K562 (cell line): ENCODE measurements at regions not wholly inside any gene's neighbourhood (a gene's known extent, or its start where the extent isn't known, plus 50 kb on each side); places are given as distances from the start of the nearest gene placed in this dataset.

Source experiments
- ATAC-seq: fragments of 200-7000 bp; cut with Tn5 transposase; 3 replicates; pipeline ENCODE4 v1.9.1; 2020; ENCODE audit warnings: moderate library complexity
- BruUV-seq: library from RNA; stranded (reverse); fragments of 400-500 nt; replicated peaks from 2 replicates; lab custom pipeline; 2021; lab: Mats Ljungman, UMichigan
- CTCF ChIA-PET: fragments of 300-600 bp; formaldehyde crosslinking; extraction: SDS; loops from one replicate; lab custom pipeline; 2021; ENCODE audit warnings: low intra/inter-chr PET ratio; lab: Yijun Ruan, JAX
- POLR2A ChIA-PET: fragments of 300-600, 350-650 bp; sonication (Branson Sonifier 250); formaldehyde crosslinking; extraction: SDS; loops from one replicate; lab custom pipeline; 2021; ENCODE audit warnings: antibody characterized with exemption, inconsistent platforms; lab: Yijun Ruan, JAX
- DNase-seq, 4 experiments: peaks; one replicate each; pipeline versions ENCODE4 v3.0.0 to v3.0.0-alpha.2; 2011 to 2018; ENCODE audit warnings: low spot score in 3 of 4, mixed read lengths in 3 of 4; ENCODE audit errors: extremely low read depth in 1 of 4
- FAIRE-seq: peaks from 2 replicates; lab custom pipeline; 2011; peaks lifted over from hg19 to GRCh38; lab: Jason Lieb, UNC
- H2AFZ ChIP-seq: 2 replicates; pipeline ENCODE4 v1.6.0; 2011; ENCODE audit warnings: low read depth, low read length, control low read depth, inconsistent platforms
- H3K27ac ChIP-seq: fragments of 200-600 bp; 3 replicates; pipeline ENCODE4 v1.8.0; 2011; ENCODE audit warnings: low read depth, mild to moderate bottlenecking, control low read depth, inconsistent platforms, low read length, moderate library complexity, mixed read lengths; ENCODE audit errors: extremely low read depth
- H3K27me3 ChIP-seq, 2 experiments: fragments of 300-600 bp in 1 of 2; 2 replicates in 1 of 2; 3 replicates in 1 of 2; pipeline versions ENCODE4 v1.6.0 to v1.8.0; 2011; ENCODE audit warnings: inconsistent platforms in 2 of 2, low read length in 2 of 2, mild to moderate bottlenecking in 1 of 2, mixed read lengths in 1 of 2, moderate library complexity in 1 of 2; ENCODE audit not compliant: control insufficient read depth in 2 of 2, insufficient read depth in 2 of 2
- H3K36me3 ChIP-seq: fragments of 300-600 bp; 3 replicates; pipeline ENCODE4 v1.8.0; 2011; ENCODE audit warnings: mild to moderate bottlenecking, low read length, inconsistent platforms; ENCODE audit not compliant: control insufficient read depth, insufficient read depth
- H3K4me1 ChIP-seq, 2 experiments: fragments of 200-600 bp in 1 of 2; replicated peaks in 1 of 2; 2 replicates in 1 of 2; 3 replicates in 1 of 2; pipeline versions ENCODE4 v1.5.1 to v1.8.0; 2011; ENCODE audit warnings: inconsistent platforms in 2 of 2, low read length in 2 of 2, mild to moderate bottlenecking in 1 of 2, mixed read lengths in 1 of 2, moderate library complexity in 1 of 2; ENCODE audit not compliant: control insufficient read depth in 2 of 2, insufficient read depth in 2 of 2
- H3K4me2 ChIP-seq: 2 replicates; pipeline ENCODE4 v1.6.1; 2011; ENCODE audit warnings: low read length, control low read depth, inconsistent platforms, mixed read lengths; ENCODE audit not compliant: insufficient read depth
- H3K4me3 ChIP-seq: fragments of 200-600 bp; sonication (generic), shearing (Covaris generic); 2 replicates; pipeline ENCODE4 v1.5.1; 2016; ENCODE audit warnings: control low read depth, inconsistent platforms
- H3K79me2 ChIP-seq: fragments of 200-600 bp; 3 replicates; pipeline ENCODE4 v1.8.0; 2011; ENCODE audit warnings: low read length, inconsistent platforms; ENCODE audit not compliant: control insufficient read depth, insufficient read depth
- H3K9ac ChIP-seq, 2 experiments: 2 replicates each; pipeline versions ENCODE4 v1.6.0 to v1.6.1; 2011; ENCODE audit warnings: low read depth in 2 of 2, low read length in 2 of 2, control low read depth in 1 of 2, inconsistent platforms in 1 of 2, mild to moderate bottlenecking in 1 of 2, mixed read lengths in 1 of 2; ENCODE audit not compliant: insufficient read depth in 1 of 2
- H3K9me1 ChIP-seq: one replicate; pipeline ENCODE4 v1.6.0; 2011; ENCODE audit warnings: inconsistent platforms, mild to moderate bottlenecking, low read length, moderate library complexity; ENCODE audit not compliant: control insufficient read depth, insufficient read depth
- H3K9me3 ChIP-seq: replicated peaks from 2 replicates; pipeline ENCODE4 v1.5.1; 2011; ENCODE audit warnings: low read depth, low read length, inconsistent platforms; ENCODE audit not compliant: control insufficient read depth, insufficient read depth
- H4K20me1 ChIP-seq: replicated peaks from 2 replicates; pipeline ENCODE4 v1.6.1; 2011; ENCODE audit warnings: low read length, inconsistent platforms, mixed read lengths; ENCODE audit not compliant: control insufficient read depth, insufficient read depth
- EHMT2 ChIP-seq: fragments of 450-650 bp; IDR thresholded peaks from 2 replicates; pipeline ENCODE4 v1.6.1; 2018; ENCODE audit warnings: antibody characterized with exemption
- FOSL1 ChIP-seq: fragments of 200-800 bp; sonication (Bioruptor generic); conservative IDR thresholded peaks from 2 replicates; pipeline ENCODE4 v1.6.1; 2016; ENCODE audit warnings: missing genetic modification characterization, missing compliant biosample characterization
- FOXJ2 ChIP-seq: fragments of 200-800 bp; sonication (Bioruptor generic); IDR thresholded peaks from 2 replicates; pipeline ENCODE4 v1.6.1; 2016; ENCODE audit warnings: missing genetic modification characterization, missing compliant biosample characterization
- MEIS2 ChIP-seq: fragments of 450-650 bp; IDR thresholded peaks from 2 replicates; pipeline ENCODE4 v1.6.1; 2014; ENCODE audit warnings: mild to moderate bottlenecking; ENCODE audit not compliant: partially characterized antibody
- in situ Hi-C: fragments of 300-500 bp; cut with MboI; formaldehyde crosslinking; loops from 4 replicates; pipeline ENCODE4 v1.15.0; 2018; ENCODE audit warnings: inconsistent platforms, mixed read lengths
- intact Hi-C: fragments of 100-400 bp; cut with micrococcal nuclease; formaldehyde crosslinking; loops from 2 replicates; pipeline ENCODE4 v1.14.2; 2022
- TF ChIP-seq, protein P1 (sequence below): fragments of 450-650 bp; formaldehyde crosslinking; IDR thresholded peaks from 2 replicates; pipeline ENCODE4 v1.4.0; 2020; ENCODE audit warnings: mild to moderate bottlenecking, moderate library complexity
- TF ChIP-seq, protein P2 (sequence below): fragments of 450-650 bp; formaldehyde crosslinking; IDR thresholded peaks from 2 replicates; pipeline ENCODE4 v1.4.0; 2020; ENCODE audit warnings: mild to moderate bottlenecking, moderate library complexity
- TF ChIP-seq, protein P3 (sequence below), 2 experiments: IDR thresholded peaks in 1 of 2; conservative IDR thresholded peaks in 1 of 2; 2 replicates each; pipeline ENCODE4 v1.6.1; 2016; ENCODE audit warnings: low read depth in 2 of 2, mild to moderate bottlenecking in 1 of 2, missing compliant biosample characterization in 1 of 2, missing genetic modification characterization in 1 of 2, moderate library complexity in 1 of 2
- TF ChIP-seq, protein P4 (sequence below): fragments of 450-650 bp; IDR thresholded peaks from 2 replicates; pipeline ENCODE4 v1.6.1; 2016

DNA sequence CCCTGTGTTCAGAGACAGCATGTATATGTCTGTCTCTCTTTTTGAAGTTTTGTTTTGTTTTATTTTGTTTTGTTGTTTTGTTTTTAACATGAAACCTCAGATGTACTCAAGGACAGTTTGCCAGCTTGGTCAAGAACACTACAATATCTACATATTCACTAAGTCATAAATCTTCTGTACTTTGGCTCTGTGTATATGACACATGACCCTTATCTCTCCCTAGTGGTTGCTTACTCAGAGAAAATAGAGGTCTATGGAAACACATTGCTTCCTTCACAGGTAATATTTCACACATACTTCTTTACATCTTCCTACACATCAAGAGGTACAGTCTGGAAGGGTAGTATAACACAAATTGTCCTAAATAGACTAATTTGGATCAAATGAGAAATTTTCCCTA lies 312.6 kb upstream of the VRK2 start:
- FAIRE-seq, result no peak
- no peak overlapping the region for H2AFZ ChIP-seq
- ChIA-PET CTCF (no interaction called here), POLR2A (no interaction called here)
- in situ Hi-C loops, result no loop called here
- H3K4me1 ChIP-seq, result no peaks in the 10 kb centered on the region
- TF ChIP-seq EHMT2 (peak; percentile 72; the same call in 1 of the 2 replicates), FOXJ2 (tag) (0 out of 2 replicates have a peak, but pooled peaks have one; percentile 19), MEIS2 (peak; percentile 93), FOSL1 (tag) (peak; percentile 75)
- TF ChIP-seq, protein P1, sequence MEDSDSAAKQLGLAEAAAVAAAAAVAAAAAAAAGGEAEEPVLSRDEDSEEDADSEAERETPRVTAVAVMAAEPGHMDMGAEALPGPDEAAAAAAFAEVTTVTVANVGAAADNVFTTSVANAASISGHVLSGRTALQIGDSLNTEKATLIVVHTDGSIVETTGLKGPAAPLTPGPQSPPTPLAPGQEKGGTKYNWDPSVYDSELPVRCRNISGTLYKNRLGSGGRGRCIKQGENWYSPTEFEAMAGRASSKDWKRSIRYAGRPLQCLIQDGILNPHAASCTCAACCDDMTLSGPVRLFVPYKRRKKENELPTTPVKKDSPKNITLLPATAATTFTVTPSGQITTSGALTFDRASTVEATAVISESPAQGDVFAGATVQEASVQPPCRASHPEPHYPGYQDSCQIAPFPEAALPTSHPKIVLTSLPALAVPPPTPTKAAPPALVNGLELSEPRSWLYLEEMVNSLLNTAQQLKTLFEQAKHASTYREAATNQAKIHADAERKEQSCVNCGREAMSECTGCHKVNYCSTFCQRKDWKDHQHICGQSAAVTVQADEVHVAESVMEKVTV (CRISPR knock-in tag), result no peak
- TF ChIP-seq, protein P2, sequence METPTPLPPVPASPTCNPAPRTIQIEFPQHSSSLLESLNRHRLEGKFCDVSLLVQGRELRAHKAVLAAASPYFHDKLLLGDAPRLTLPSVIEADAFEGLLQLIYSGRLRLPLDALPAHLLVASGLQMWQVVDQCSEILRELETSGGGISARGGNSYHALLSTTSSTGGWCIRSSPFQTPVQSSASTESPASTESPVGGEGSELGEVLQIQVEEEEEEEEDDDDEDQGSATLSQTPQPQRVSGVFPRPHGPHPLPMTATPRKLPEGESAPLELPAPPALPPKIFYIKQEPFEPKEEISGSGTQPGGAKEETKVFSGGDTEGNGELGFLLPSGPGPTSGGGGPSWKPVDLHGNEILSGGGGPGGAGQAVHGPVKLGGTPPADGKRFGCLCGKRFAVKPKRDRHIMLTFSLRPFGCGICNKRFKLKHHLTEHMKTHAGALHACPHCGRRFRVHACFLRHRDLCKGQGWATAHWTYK (CRISPR knock-in tag), result no peak
- TF ChIP-seq, protein P3, sequence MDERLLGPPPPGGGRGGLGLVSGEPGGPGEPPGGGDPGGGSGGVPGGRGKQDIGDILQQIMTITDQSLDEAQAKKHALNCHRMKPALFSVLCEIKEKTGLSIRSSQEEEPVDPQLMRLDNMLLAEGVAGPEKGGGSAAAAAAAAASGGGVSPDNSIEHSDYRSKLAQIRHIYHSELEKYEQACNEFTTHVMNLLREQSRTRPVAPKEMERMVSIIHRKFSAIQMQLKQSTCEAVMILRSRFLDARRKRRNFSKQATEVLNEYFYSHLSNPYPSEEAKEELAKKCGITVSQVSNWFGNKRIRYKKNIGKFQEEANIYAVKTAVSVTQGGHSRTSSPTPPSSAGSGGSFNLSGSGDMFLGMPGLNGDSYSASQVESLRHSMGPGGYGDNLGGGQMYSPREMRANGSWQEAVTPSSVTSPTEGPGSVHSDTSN (CRISPR knock-in tag; IDR thresholded peaks at IDR 0.05; ENCODE audit: low read depth), result no peak
- TF ChIP-seq, protein P3 (tag; conservative IDR thresholded peaks at IDR 0.05; ENCODE audit: low read depth), result peak; percentile 73
- TF ChIP-seq, protein P4, sequence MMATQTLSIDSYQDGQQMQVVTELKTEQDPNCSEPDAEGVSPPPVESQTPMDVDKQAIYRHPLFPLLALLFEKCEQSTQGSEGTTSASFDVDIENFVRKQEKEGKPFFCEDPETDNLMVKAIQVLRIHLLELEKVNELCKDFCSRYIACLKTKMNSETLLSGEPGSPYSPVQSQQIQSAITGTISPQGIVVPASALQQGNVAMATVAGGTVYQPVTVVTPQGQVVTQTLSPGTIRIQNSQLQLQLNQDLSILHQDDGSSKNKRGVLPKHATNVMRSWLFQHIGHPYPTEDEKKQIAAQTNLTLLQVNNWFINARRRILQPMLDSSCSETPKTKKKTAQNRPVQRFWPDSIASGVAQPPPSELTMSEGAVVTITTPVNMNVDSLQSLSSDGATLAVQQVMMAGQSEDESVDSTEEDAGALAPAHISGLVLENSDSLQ, result peak; percentile 73
- H3K9ac ChIP-seq, result no peak overlapping the region
- intact Hi-C loops, result no loop called here
- no peaks in the 10 kb centered on the region for H3K79me2 ChIP-seq
- H3K36me3 ChIP-seq, result no peaks in the 10 kb centered on the region
- no peaks in the 10 kb centered on the region for H4K20me1 ChIP-seq
- DNase-seq, result peak in 1 of 4 experiments; percentile 2
- no peak overlapping the region for H3K4me3 ChIP-seq
- H3K27ac ChIP-seq, result no peak overlapping the region
- no peak overlapping the region for H3K4me2 ChIP-seq
- H3K9me3 ChIP-seq, result no peaks in the 10 kb centered on the region
- H3K27me3 ChIP-seq, result no peaks in the 10 kb centered on the region
- no TSS peak for BruUV-seq
- no peaks in the 10 kb centered on the region for H3K9me1 ChIP-seq
- ATAC-seq, result no peak; the same call in 2 of the 3 replicates
